Right lobe of liver (tissue), 4 donors: ENCODE measurements at regions not wholly inside any gene's neighbourhood (a gene's known extent, or its start where the extent isn't known, plus 50 kb on each side); places are given as distances from the start of the nearest gene placed in this dataset.

Experiments used
- CTCF ChIP-seq, 4 donors: fragments of 200-600 bp in 3 of 4; fragments of 450-650 bp in 1 of 4; IDR thresholded peaks; one replicate each; pipeline versions ENCODE4 v1.5.1 to v1.8.0; 2016 to 2022; ENCODE audit warnings: antibody characterized with exemption in 4 of 4, mild to moderate bottlenecking in 2 of 4
- POLR2A ChIP-seq: fragments of 450-650 bp; IDR thresholded peaks from one replicate; pipeline ENCODE4 v1.6.1; 2017; ENCODE audit warnings: antibody characterized with exemption, mild to moderate bottlenecking
- donor health status: DM: no; HTN: no; CAD: no.
- donor health status: DM: no; HTN: no; CAD: no.
- donor health status: DM: no; HTN: yes; CAD: no.

- no peak for TF ChIP-seq CTCF (IDR thresholded peaks at IDR 0.05)
- no peak for TF ChIP-seq POLR2A
Observed at GRCh38 chr3:84510007-84510406, 448.8 kb upstream of the CADM2 start.
